ENCODE measurements at regions not wholly inside any gene's neighbourhood (a gene's known extent, or its start where the extent isn't known, plus 50 kb on each side); places are given as distances from the start of the nearest gene placed in this dataset.

GRCh38 chr1:243984788-243985187 is 66.3 kb upstream of the ZBTB18 start:
- Histone ChIP-seq H3K79me2 (ENCODE audit: insufficient read depth, low read length) (no peaks in the 10 kb centered on the region), H3K27me3 (ENCODE audit: insufficient read depth, low read length) (no peaks in the 10 kb centered on the region), H2BK20ac (ENCODE audit: low read depth, low read length, poor library complexity, severe bottlenecking) (no peak overlapping the region), H2BK5ac (ENCODE audit: insufficient read length, low read length) (no peak overlapping the region), H4K20me1 (ENCODE audit: control insufficient read depth, insufficient read depth, insufficient read length) (no peaks in the 10 kb centered on the region), H3K9ac (ENCODE audit: extremely low read depth, insufficient read length, low read length) (no peak overlapping the region), H3K4me1 (ENCODE audit: insufficient read depth, low read length) (no peaks in the 10 kb centered on the region), H3K23ac (ENCODE audit: insufficient read length, low read depth, low read length) (no peak overlapping the region), H3K4me2 (ENCODE audit: insufficient read depth, insufficient read length, low read length) (no peak overlapping the region), H2BK12ac (ENCODE audit: insufficient read length, low read depth, low read length) (no peak overlapping the region), H3K14ac (ENCODE audit: insufficient read depth, low read length) (no peak overlapping the region; the same call in 1 of the 2 replicates), H4K91ac (ENCODE audit: insufficient read length, low read depth, low read length) (no peak overlapping the region), H3K79me1 (ENCODE audit: insufficient read depth, low read depth, low read length, poor library complexity, severe bottlenecking) (no peaks in the 10 kb centered on the region), H3K27ac (ENCODE audit: insufficient read length, low read depth, low read length) (no peak overlapping the region), H2BK15ac (ENCODE audit: low read depth, low read length) (no peak overlapping the region), H3K56ac (ENCODE audit: insufficient read length, low read depth, low read length) (no peak overlapping the region), H2AK5ac (ENCODE audit: insufficient read length, low read length) (no peak overlapping the region), H2AFZ (ENCODE audit: low read length) (no peak overlapping the region), H4K8ac (replicated peaks; ENCODE audit: insufficient read length, low read depth, low read length) (no peak overlapping the region), H3K9me3 (ENCODE audit: control insufficient read depth, low read depth, low read length) (no peaks in the 10 kb centered on the region), H4K5ac (ENCODE audit: insufficient read length, low read depth, low read length) (no peak overlapping the region), H3K18ac (ENCODE audit: insufficient read length, low read depth, low read length) (no peak overlapping the region), H3K23me2 (ENCODE audit: insufficient read length, low read depth, low read length, poor library complexity, severe bottlenecking) (no peaks in the 10 kb centered on the region), H3K4ac (ENCODE audit: low read depth, low read length) (no peak overlapping the region), H3T11ph (ENCODE audit: low read length) (no peak overlapping the region), H2BK120ac (ENCODE audit: low read depth, low read length, poor library complexity, severe bottlenecking) (no peak overlapping the region)
- Mint-ChIP-seq H3K27me3 (ENCODE audit: low read depth) (no peaks in the 10 kb centered on the region; the same call in 1 of the 2 replicates), H3K9me3 (peaks cover 3 to 4% of the 10 kb centered on the region in 2 experiments), H3K27ac (no peak overlapping the region), H3K36me3 (ENCODE audit: insufficient read depth in 1 of 3, low read depth in 3 of 3) (peaks cover under 1 to 2% (median under 1%) of the 10 kb centered on the region in 3 experiments; a peak in 6 of 7 replicates), H3K4me1 (peaks cover 0 to 5% of the 10 kb centered on the region in 2 experiments), H3K4me3 (no peak overlapping the region)
- DNase-seq = no peak
- TF ChIP-seq, protein P1, sequence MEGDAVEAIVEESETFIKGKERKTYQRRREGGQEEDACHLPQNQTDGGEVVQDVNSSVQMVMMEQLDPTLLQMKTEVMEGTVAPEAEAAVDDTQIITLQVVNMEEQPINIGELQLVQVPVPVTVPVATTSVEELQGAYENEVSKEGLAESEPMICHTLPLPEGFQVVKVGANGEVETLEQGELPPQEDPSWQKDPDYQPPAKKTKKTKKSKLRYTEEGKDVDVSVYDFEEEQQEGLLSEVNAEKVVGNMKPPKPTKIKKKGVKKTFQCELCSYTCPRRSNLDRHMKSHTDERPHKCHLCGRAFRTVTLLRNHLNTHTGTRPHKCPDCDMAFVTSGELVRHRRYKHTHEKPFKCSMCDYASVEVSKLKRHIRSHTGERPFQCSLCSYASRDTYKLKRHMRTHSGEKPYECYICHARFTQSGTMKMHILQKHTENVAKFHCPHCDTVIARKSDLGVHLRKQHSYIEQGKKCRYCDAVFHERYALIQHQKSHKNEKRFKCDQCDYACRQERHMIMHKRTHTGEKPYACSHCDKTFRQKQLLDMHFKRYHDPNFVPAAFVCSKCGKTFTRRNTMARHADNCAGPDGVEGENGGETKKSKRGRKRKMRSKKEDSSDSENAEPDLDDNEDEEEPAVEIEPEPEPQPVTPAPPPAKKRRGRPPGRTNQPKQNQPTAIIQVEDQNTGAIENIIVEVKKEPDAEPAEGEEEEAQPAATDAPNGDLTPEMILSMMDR (conservative IDR thresholded peaks at IDR 0.05) = no peak
- WGBS (ENCODE audit: extremely low coverage, insufficient read length, low lambda C conversion rate) = no CpG with 5 or more reads among the region's 10 CpGs

Data from H9 (cell line).